Right hindlimb (tissue), 1 donor: ENCODE measurements at regions not wholly inside any gene's neighbourhood (a gene's known extent, or its start where the extent isn't known, plus 50 kb on each side); places are given as distances from the start of the nearest gene placed in this dataset.
A peak's percentile ranks its signal among the peaks of the same experiment; 100 is the strongest.

Experiments used
- DNase-seq: peaks from one replicate; pipeline ENCODE4 v3.0.0-alpha.2; 2018

DNA sequence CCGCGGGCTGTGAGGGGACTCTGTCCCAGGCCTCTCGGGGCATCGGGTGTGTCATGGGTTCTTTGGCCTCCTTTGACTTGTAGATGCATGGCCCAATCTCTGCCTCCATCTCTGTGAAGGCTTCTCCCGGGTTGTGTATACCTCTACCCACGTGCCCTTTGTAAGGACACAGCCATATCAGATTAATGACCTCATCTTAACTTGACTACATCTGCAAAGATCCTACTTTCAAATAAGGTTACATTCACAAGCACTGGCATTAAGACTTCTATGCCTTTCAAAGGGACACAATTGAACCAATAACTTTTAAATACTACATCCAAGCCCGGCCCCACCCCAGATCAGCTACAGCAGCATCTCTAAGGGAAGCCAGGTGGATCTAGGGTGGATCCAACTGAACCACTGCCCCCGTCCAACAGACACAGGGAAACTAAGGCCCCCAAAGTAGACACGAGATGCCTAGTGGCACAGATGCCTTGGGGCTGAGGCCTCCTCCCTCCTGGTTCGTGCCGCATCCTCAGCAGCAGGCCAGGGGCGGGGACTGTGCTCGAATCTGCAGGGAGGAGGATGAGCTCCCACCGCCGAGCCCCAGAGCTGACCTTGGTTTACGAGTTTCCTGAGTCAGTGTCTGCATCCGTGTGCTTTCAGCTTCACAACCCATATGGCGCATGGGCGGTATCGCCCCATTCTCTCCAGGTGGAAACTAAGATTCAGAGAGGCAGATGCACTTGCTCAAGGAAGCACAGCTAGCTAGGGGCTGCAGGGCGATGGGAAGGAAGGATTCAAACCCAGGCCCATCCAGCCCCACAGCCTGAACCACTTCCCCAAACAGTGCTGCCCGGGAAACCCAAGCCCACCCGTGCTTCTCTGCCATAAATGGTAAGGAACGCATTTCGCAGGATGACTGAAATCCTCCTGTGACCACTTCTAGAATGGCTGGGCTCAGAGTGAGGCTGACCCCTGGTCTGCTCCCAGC lies 353.3 kb downstream of the C16orf95 start:
- DNase-seq, result no peak

DNA sequence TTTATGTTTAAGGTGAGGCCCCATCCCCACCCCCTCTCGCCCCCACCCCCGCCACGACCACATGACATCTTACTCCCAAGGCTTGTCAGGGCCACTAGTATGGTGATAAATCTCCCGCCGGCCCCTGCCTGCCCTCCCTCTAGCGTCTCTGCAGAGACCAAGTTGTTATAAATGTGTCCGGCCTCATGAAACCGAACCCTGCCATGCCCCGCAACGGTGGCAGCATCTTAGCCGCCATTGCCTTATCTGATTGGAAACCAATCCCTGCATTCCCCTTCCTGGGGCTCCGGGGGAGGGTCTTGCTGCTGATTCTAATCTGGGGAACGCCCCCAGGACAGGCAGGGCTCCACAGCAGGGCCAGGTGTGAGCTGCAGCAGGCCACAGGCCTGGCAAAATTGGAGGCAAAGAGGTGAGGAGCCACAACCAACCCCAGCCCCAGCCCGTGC lies 352.4 kb downstream of the C16orf95 start:
- no peak for DNase-seq

DNA sequence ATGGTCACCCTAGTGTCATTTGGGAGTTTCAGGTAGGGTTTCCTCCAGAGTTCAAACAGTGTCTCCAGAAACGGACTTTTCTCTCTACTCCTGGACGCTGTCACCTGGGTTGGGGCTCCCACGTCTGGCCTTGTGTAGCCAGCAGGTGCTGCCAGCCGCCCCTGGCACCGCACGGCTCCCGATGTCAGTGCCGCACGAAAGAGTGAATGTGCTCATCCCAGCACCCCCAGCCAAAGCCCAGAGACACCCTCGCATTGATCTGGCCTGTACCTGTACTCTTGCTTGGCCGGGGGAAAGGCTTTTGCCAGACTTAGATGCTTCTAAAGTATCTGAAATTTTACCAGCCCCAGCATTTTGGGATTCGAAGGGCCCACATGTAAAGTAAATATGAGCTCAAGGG lies 351.9 kb downstream of the C16orf95 start:
- no peak for DNase-seq

DNA sequence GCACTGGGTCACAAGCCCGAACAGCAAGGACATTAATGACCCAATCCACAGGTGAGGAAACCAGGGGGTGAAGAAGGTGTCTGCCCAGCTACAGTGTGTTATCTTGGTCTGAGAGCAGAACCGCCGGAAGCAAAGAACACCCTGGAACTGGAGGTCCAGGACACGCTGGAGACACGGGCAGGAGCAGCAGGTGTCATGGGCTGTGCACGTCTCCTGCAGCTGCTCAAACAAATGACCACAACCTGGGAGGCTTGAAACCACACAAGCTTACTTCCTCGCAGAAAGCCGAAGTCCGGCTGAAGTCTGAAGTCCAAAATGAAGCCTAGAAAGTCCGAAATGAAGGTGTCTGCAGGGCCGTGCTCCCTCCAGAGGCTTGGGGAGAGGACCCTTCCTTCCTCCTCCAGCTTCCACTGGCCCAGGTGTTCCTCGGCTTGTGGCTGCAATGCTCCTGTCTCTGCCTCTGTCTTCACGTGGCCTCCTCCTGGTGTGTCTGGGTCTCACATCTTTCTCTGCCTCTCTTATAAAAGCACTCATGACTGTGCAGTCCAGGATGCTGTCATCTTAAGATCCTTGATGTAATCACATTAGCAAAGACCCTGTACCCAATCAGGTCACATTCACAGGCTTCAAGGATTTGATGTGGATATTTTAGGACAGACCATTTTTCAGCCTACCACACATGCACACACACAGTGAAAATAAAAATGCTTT lies 351.2 kb downstream of the C16orf95 start:
- no peak for DNase-seq

DNA sequence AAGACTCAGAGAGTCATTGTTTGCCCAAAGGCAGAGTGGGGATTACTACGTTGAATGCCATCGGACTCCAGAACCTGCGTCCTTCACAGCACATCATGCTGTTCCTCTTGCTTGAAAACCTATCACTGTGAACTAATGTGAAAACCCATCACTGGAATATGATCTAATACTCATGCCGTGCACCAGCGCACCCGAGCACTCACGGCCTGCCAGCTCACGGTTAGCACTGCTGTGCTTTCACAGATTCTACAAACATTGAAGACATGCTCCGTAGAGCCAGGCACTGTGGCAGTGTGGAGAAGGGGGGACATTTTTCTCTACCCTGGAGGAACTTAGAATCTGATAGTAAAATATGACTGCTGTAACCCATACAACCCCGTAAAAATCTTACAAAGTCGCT lies 350.4 kb downstream of the C16orf95 start:
- DNase-seq, result no peak

DNA sequence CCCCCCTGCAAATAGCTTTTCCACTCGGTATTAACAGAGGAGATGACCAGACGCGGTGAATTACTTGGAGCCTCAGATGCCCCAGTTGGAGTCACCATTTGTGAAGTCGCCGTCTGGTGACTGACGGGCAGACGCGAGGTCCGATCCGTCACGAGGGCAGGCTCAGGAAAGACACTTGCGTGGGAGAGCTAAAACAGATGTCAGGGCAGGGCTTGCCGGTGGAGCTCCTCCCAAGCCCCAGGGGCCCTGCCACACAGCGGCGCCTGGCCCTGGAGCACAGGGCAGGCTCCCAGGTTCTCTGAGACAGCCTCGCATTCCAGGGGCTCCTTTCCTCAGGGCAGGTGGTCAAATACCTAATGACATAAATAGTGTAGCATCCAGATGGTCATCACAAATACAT lies 348.3 kb downstream of the C16orf95 start:
- no peak for DNase-seq

DNA sequence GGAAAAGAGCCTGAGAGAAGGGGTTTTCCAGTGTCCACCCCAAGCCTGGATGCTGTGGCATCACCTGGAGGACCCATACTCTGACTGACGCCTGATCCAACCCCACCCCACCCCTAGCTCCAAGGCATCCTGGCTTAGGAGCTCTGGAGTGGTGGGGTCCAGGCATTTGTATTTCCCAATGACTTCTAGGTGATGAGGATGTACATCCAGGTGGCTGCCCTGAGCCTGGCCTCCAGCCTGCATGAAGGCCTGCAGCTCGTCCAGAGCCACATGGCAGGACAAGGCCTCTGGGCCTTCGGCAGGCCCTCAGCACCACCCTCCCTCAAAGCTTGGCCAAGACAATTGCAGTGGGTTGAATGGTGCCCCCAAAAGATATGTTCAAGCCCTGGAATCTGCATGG lies 347.5 kb downstream of the C16orf95 start:
- DNase-seq, result no peak

DNA sequence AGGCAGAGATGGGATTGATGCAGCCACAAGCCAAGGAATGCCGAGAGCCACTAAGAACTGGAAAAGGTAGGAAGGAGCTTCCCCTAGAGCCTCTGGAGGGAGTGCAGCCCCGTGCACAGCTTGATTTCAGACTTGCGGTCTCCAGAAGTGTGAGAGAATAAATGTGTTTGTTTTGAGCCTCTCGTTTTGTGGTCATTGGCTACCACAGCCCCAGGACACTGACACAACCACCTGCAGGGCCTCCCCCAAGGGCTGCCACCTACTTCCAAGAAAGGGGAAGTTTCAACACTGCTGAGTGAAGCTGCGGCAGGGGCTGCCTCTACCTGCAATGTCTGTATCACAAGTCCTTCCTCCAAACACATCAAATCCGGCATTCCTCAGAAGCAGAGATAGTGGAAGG lies 346.9 kb downstream of the C16orf95 start:
- no peak for DNase-seq

DNA sequence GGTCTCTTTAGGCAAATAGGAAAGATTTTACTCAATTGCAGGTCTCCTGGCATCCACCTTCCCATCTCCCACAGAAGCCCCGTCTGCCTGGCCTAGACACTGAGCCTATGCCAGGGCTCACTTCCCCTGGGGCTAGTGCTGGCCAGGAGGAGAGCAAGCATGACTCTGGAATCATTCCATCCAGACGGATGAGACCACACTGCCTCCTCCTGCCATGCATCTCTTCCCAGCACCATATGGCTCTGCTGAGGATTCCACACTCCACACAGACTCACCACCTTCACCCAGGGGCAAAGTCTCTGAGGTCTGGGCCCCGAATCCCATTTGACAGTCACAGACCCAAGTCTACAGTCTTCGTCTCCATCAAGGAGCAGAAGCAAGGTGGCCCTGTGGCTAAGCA lies 346.5 kb downstream of the C16orf95 start:
- DNase-seq, result no peak

DNA sequence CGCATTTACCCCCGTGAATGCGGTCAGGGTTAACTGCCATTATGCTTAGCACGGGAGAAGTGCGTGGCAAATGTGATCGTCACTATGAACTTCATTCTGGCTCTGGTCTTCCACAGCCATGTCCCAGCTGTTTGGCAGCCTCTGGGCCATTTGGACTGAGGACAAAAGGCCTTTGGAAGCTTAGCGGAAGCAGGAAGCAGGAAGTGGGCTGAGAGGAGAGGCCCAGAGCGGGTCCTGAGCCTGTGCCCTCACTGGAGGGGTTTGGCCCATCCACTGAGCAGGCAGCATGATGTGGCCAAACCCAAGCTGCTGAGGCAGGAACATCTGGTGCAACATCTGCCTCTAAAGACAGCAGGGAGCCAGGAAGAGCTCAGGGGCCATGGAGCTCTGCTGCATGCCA lies 345.9 kb downstream of the C16orf95 start:
- peak; percentile 80 for DNase-seq

DNA sequence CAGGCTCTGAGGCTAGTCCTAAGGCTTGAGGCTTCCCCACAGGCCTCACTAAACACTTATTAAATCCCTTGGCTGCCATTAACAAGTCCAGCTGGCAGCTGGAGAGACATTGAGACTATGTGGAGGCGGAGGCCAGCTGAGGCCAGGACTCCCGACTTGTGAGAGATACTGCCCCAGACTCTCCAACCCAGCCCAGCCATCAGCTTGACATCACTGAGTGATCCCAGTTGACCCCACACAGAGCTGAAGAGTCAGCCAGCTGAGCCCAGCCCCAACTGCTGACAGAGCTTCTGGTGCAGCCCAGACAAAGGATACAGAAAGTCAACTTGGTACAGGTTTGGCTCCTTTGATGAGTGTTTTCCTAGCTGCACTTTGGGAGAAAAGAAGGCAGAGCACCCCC lies 343.1 kb downstream of the C16orf95 start:
- DNase-seq, result no peak

DNA sequence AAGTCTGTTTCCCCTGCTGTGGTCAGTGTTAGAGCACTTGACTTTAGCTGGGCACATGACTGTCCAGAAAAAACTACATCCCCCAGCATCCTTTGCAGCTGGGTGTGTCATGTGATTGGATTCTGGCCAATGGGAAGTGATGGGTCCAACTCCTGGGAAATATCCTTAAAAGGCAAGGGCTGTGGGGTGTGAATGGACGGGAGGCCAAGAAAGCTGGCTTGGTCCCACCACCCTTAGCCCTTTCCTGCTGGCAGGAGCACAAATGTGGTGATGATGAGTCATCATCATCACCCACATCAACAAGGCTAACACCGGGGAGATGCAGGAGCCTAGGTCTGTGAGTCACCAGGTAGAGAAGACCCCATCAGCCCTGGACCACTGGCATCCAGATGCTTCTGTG lies 341.7 kb downstream of the C16orf95 start:
- no peak for DNase-seq

DNA sequence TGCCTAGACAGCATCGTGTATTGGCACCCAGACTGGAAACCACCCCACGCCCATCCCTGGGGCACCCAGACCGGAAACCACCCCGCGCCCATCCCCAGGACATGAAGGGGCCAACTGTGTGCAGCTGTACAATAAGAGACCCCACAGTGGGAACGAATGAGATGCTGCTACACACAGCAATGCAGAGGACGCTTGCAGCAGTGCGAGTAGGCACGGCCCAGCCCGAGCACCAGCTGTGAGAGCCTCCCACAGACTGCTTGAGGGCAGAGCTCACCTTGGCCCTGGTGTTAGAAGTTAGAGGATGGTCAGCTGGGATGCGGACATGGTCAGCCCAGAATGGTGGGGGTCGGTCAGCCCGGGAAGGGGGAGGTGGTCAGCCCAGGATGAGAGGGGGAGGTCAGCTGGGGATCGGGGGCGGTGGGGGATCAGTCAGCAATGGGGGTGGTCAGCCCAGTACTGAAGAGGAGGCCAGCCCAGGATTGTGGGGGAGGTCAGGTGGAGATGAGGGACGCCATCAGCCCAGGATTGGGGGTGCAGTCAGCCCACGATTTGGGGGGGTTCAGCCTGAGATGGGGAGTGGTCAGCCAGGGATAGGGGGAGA lies 340.0 kb downstream of the C16orf95 start:
- no peak for DNase-seq

DNA sequence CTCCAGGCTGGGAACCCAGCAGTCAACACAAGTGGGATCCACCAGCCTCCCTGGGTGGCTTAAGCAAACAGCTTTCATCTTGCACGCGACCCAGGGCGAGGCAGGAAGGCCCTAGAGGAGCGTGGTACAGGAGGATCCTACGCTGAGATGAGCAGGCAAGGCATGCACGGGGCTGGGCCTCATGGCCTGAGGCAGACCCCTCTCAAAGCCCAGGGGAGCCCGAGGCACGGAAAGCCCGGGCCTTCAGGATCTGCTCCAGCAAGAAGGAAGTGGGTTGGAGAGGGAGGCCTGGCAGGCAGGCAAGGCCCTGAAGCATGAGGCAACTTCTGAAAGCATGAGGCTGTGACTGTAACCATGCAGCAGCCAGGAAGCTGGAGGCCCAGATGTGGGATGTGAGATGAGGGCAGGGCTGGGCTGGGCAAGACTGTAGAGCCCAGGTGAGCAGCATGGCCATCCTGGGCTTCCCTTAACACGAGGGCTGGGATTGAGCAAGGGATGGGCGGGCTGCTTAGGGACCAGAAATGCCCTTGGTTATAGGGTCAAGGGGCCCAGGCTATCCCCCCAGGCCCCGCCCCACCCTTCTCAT lies 338.7 kb downstream of the C16orf95 start:
- no peak for DNase-seq

DNA sequence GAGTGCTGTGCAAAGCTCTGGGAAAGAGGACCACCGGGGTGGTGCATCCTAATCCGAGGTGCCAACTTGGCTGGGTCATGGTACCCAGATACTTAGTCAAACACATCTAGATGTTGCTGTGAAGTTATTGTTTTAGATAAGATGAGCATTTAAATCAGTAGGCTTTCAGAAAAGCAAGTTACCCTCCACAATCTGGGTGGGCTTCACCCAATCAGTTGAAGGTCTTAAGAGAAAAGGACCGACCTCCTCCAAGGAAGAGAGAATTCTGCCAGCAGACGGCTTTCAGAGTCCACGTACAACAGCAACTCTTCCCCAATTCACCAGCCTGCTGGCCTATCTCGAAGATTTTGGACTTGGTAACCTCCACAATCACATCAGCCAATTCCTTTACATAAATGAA lies 338.1 kb downstream of the C16orf95 start:
- DNase-seq, result no peak

DNA sequence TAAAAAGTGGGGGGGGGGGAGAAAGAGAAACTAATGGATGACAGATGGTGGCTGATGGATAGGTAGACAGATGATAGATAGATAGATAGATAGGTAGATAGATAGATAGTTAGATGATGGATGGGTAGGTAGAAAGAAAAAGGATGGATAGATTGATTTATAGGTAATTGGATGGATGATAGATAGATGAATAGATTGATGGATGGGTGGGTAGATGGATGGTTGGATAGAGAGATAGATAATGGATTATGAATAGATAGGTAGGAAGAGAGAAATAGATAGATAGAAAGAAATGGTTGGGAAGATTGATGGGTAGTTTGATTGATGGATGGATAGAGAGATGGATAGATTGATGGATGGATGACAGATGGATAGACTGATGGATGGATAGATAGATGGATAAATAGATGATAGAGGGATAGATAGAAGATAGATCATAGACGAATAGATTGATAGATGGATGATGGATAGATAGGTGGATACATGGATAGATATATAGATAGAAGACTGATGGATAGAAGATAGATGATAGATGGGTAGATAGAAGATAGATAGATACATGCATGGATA lies 337.1 kb downstream of the C16orf95 start:
- DNase-seq, result no peak

DNA sequence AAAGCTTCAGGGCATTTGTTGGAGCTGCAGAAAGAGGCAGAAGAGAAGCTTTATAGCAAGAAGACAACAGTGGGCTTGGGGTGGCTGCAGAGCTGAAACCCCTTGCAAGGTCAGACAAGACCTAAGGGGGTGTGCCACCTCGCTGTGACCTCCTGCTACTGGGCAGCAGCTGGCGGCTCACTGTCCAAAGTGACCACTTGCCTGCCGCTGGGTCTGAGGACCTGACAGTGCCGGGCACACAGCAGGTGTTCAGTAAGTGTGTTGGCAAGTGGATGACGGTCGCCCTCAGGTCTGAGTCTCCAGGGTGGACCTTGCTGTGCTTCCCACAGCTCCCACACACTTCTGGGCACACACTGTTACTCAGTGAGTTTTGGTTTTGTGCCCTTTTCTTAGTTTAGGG lies 336.5 kb downstream of the C16orf95 start:
- no peak for DNase-seq

DNA sequence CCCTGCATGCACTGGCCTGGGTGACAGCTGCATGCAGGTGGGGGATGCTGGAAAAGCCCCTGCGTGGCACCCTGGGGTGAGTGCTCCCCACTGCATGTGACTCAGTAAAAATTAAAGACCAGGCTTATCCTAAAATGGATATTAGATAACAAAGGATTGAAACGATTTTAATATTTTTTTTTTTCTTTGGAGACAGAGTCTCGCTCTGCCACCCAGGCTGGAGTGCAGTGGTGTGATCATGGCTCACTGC lies 334.9 kb downstream of the C16orf95 start:
- no peak for DNase-seq

DNA sequence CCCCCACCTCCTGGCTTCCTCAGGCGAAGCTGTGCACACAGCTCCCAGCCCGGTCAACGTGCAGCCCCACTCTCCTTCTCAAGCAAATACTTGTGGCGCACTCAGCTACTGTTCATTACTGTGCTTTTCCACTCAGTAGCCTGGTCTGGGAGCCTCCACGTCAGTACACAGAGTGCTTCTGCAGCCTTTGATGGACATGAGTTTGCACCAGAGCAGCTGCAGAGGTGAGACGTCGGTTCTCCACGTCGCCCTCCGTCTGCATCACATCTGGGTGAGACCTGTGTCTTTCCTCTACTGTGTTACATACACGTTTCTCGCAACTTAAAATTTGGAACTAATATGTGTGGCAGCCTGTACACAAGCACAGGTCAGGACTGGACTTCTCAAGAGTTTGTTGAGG lies 334.3 kb downstream of the C16orf95 start:
- DNase-seq, result no peak

DNA sequence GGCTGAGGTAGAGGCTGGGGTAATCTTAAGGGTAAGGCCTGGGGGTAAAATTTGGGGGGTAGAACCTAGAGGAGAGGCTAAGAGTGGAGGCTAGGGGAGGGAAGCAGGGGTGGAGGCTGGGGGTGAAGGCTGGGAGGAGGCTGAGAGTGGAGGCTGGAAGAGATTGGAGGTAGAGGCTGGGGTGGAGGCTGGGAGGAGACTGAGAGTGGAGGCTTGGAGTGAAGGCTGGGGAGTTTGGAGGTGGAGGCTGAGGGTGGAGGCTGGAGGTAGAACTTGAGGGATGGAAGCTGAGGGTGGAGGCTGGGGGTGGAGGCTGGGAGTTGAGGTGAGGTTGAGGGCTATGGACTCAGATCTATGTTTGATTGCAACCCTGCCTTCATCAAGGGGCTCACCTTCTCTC lies 333.6 kb downstream of the C16orf95 start:
- no peak for DNase-seq

DNA sequence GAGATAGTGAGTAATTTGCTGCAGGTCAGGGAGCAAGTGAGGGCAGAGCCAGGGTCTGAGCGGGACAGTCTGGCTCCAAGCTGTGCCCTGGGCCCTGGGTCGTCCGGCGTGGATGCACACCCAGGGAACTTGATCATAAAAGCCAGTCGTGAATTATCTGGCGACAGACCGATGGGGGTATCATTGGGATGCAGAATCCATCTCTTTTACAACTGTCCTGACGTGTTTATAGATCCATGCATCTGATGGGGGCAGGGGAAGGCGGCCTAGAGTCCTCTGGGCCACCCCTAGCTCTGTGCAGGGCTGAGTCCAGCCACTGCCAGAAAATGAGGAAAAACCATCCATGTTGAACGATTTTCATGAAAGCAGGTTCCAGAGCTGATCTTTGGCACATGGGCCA lies 332.8 kb downstream of the C16orf95 start:
- DNase-seq, result no peak

DNA sequence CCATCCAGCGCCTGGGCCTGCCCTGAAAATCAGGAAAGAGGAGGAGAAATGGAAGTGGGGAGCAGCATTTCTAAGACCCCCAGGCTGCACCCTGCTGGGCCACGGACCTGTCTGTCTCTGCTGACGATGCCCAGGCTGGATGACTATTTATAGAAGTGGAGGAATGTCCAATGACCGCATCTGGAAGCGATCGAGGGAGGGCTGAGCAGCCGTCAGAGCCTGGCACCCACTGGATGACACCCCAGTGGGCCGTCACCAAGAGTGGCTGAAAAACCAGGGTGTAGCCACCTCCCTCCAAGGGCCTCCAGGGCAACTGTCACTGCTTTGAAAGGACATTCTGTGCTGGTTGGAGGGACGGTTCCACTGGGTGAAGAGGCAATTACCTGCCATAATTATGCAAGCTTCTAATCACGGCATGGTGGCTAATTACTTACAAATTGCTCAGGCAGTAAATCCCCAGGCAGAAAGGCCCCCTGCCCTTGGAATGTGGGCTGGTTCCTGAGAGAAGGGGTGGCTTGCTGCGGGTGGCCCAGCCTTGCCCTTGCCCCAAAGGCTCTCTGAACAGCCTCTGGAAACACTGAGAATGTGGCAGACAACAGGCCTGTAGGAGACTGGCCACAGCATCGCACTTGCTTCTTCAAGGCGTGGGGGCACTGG lies 332.1 kb downstream of the C16orf95 start:
- no peak for DNase-seq

DNA sequence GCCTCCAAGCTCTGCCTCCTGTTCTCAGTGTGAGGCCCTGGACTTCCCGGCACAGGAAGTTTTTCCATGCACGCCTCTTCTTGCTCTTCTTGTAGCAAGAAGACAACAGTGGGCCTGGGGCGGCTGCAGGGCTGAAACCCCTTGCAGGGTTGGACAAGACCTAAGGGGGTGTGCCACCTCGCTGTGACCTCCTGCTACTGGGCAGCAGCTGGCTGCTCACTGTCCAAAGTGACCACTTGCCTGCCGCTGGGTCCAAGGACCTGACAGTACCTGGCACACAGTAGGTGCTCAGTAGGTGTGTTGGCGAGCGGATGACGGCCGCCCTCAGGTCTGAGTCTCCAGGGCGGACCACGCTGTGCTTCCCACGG lies 331.6 kb downstream of the C16orf95 start:
- DNase-seq, result no peak
